ENCODE measurements at regions not wholly inside any gene's neighbourhood (a gene's known extent, or its start where the extent isn't known, plus 50 kb on each side); places are given as distances from the start of the nearest gene placed in this dataset.
"Not testable (repeated sequence)": the region's sequence is repeated elsewhere in the genome, so short reads cannot be mapped to it uniquely, and the experiment has no call there.

DNA sequence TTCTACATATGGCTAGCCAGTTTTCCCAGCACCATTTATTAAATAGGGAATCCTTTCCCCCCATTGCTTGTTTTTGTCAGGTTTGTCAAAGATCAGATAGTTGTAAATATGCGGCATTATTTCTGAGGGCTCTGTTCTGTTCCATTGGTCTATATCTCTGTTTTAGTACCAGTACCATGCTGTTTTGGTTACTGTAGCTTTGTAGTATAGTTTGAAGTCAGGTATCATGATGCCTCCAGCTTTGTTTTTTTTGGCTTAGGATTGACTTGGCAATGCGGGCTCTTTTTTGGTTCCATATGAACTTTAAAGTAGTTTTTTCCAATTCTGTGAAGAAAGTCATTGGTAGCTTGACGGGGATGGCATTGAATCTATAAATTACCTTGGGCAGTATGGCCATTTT lies 60.0 kb upstream of the GPC3 start:
- CTCF ChIA-PET (ENCODE audit: low intra/inter-chr PET ratio); BruUV-seq (replicated peaks); DNase-seq (ENCODE audit: extremely low read depth in 1 of 4, low spot score in 3 of 4); H2AFZ ChIP-seq (ENCODE audit: low read depth, low read length); H3K27me3 ChIP-seq (ENCODE audit: control insufficient read depth in 2 of 2, insufficient read depth in 2 of 2, low read length in 2 of 2); ATAC-seq; in situ Hi-C loops (cut with MboI); H3K36me3 ChIP-seq (ENCODE audit: control insufficient read depth, insufficient read depth, low read length); H3K9me3 ChIP-seq (replicated peaks; ENCODE audit: control insufficient read depth, insufficient read depth, low read depth, low read length); H3K9ac ChIP-seq (ENCODE audit: insufficient read depth in 1 of 2, low read depth in 2 of 2, low read length in 2 of 2); H3K4me2 ChIP-seq (ENCODE audit: insufficient read depth, low read length); POLR2A ChIA-PET; FAIRE-seq; H4K20me1 ChIP-seq (replicated peaks; ENCODE audit: control insufficient read depth, insufficient read depth, low read length); H3K4me3 ChIP-seq; intact Hi-C loops (cut with micrococcal nuclease); H3K27ac ChIP-seq (ENCODE audit: extremely low read depth, low read depth, low read length); H3K9me1 ChIP-seq (ENCODE audit: control insufficient read depth, insufficient read depth, low read length); H3K79me2 ChIP-seq (ENCODE audit: control insufficient read depth, insufficient read depth, low read length); H3K4me1 ChIP-seq (replicated peaks in 1 of 2; ENCODE audit: control insufficient read depth in 2 of 2, insufficient read depth in 2 of 2, low read length in 2 of 2): not testable (repeated sequence)
- WGBS (ENCODE audit: insufficient coverage, low coverage, missing lambda C conversion rate) = 0% methylated on average over 2 of the region's 3 CpGs

DNA sequence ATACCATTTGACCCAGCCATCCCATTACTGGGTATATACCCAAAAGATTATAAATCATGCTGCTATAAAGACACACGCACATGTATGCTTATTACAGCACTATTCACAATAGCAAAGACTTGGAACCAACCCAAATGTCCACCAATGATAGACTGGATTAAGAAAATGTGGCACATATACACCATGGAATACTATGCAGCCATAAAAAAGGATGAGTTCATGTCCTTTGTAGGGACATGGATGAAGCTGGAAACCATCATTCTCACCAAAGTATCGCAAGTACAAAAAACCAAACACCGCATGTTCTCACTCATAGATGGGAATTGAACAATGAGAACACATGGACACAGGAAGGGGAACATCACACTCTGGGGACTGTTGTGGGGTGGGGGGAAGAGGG lies 81.7 kb upstream of the GPC3 start:
- intact Hi-C loops (cut with micrococcal nuclease); DNase-seq (ENCODE audit: extremely low read depth in 1 of 4, low spot score in 3 of 4); H3K9me1 ChIP-seq (ENCODE audit: control insufficient read depth, insufficient read depth, low read length); H3K4me1 ChIP-seq (replicated peaks in 1 of 2; ENCODE audit: control insufficient read depth in 2 of 2, insufficient read depth in 2 of 2, low read length in 2 of 2); H3K9ac ChIP-seq (ENCODE audit: insufficient read depth in 1 of 2, low read depth in 2 of 2, low read length in 2 of 2); BruUV-seq (replicated peaks); in situ Hi-C loops (cut with MboI); H3K27me3 ChIP-seq (ENCODE audit: control insufficient read depth in 2 of 2, insufficient read depth in 2 of 2, low read length in 2 of 2); H3K9me3 ChIP-seq (replicated peaks; ENCODE audit: control insufficient read depth, insufficient read depth, low read depth, low read length); FAIRE-seq; H3K27ac ChIP-seq (ENCODE audit: extremely low read depth, low read depth, low read length); H3K79me2 ChIP-seq (ENCODE audit: control insufficient read depth, insufficient read depth, low read length); H4K20me1 ChIP-seq (replicated peaks; ENCODE audit: control insufficient read depth, insufficient read depth, low read length); POLR2A ChIA-PET; H2AFZ ChIP-seq (ENCODE audit: low read depth, low read length); H3K4me3 ChIP-seq; ATAC-seq; H3K4me2 ChIP-seq (ENCODE audit: insufficient read depth, low read length); H3K36me3 ChIP-seq (ENCODE audit: control insufficient read depth, insufficient read depth, low read length); CTCF ChIA-PET (ENCODE audit: low intra/inter-chr PET ratio): not testable (repeated sequence)
- WGBS (ENCODE audit: insufficient coverage, low coverage, missing lambda C conversion rate) = 0% methylated on average over 1 of the region's 3 CpGs

DNA sequence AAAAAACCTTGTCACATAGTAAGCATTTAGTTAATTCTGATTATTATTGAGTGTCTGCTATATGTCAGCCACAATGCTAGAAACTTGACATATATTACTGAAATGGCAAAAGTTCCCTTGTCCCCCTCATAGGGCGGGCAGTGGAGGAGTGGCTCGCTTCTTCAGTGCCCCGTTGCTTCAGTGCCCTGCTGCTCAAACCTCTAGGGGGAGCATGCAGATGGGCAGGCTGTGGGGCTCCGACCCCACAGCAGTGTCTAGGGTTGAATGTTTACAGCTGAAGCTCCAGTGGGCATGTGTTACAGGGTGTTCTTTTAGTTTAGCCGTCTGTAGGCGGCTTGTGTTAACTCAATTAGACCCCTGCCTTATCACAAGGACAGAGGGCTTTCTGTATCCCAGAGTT lies 86.5 kb upstream of the GPC3 start:
- in situ Hi-C loops (cut with MboI) = not testable (repeated sequence)

More for the DNA sequence above, 86.5 kb upstream of the GPC3 start:
- H3K9me3 ChIP-seq (replicated peaks; ENCODE audit: control insufficient read depth, insufficient read depth, low read depth, low read length); H3K4me3 ChIP-seq; intact Hi-C loops (cut with micrococcal nuclease); H3K9me1 ChIP-seq (ENCODE audit: control insufficient read depth, insufficient read depth, low read length); H3K36me3 ChIP-seq (ENCODE audit: control insufficient read depth, insufficient read depth, low read length); H3K4me1 ChIP-seq (replicated peaks in 1 of 2; ENCODE audit: control insufficient read depth in 2 of 2, insufficient read depth in 2 of 2, low read length in 2 of 2); H3K9ac ChIP-seq (ENCODE audit: insufficient read depth in 1 of 2, low read depth in 2 of 2, low read length in 2 of 2); H3K79me2 ChIP-seq (ENCODE audit: control insufficient read depth, insufficient read depth, low read length); POLR2A ChIA-PET; DNase-seq (ENCODE audit: extremely low read depth in 1 of 4, low spot score in 3 of 4); H3K4me2 ChIP-seq (ENCODE audit: insufficient read depth, low read length); CTCF ChIA-PET (ENCODE audit: low intra/inter-chr PET ratio); H3K27ac ChIP-seq (ENCODE audit: extremely low read depth, low read depth, low read length); H3K27me3 ChIP-seq (ENCODE audit: control insufficient read depth in 2 of 2, insufficient read depth in 2 of 2, low read length in 2 of 2); BruUV-seq (replicated peaks); H4K20me1 ChIP-seq (replicated peaks; ENCODE audit: control insufficient read depth, insufficient read depth, low read length); ATAC-seq; FAIRE-seq; H2AFZ ChIP-seq (ENCODE audit: low read depth, low read length): not testable (repeated sequence)
- 2% methylated on average over 6 of the region's 6 CpGs for WGBS (ENCODE audit: insufficient coverage, low coverage, missing lambda C conversion rate)

Data from K562 (cell line).